H9 (cell line): ENCODE measurements at regions not wholly inside any gene's neighbourhood (a gene's known extent, or its start where the extent isn't known, plus 50 kb on each side); places are given as distances from the start of the nearest gene placed in this dataset.

ENCODE experiments used
- DNase-seq: peaks from one replicate; pipeline ENCODE4 v3.0.0-alpha.2; 2017
- H2AFZ ChIP-seq: one replicate; pipeline ENCODE4 v1.6.1; 2013; ENCODE audit warnings: mild to moderate bottlenecking, low read length, control low read depth, moderate library complexity
- H2AK5ac ChIP-seq: 2 replicates; pipeline ENCODE4 v1.6.1; 2013; ENCODE audit warnings: low read length, control low read depth, mixed read lengths; ENCODE audit not compliant: insufficient read length
- H2BK120ac ChIP-seq: one replicate; pipeline ENCODE4 v1.6.1; 2013; ENCODE audit warnings: low read depth, mild to moderate bottlenecking, low read length, control low read depth, inconsistent platforms; ENCODE audit not compliant: poor library complexity, severe bottlenecking
- H2BK12ac ChIP-seq: 2 replicates; pipeline ENCODE4 v1.6.1; 2013; ENCODE audit warnings: low read length, control low read depth, mixed read lengths, low read depth; ENCODE audit not compliant: insufficient read length
- H2BK15ac ChIP-seq: 2 replicates; pipeline ENCODE4 v1.6.1; 2013; ENCODE audit warnings: low read depth, low read length, control low read depth
- H2BK20ac ChIP-seq: one replicate; pipeline ENCODE4 v1.6.1; 2013; ENCODE audit warnings: low read depth, mild to moderate bottlenecking, low read length, control low read depth, inconsistent platforms; ENCODE audit not compliant: poor library complexity, severe bottlenecking
- H2BK5ac ChIP-seq: 2 replicates; pipeline ENCODE4 v1.6.1; 2013; ENCODE audit warnings: low read length, control low read depth, mixed read lengths; ENCODE audit not compliant: insufficient read length
- H3K14ac ChIP-seq: 2 replicates; pipeline ENCODE4 v1.6.1; 2013; ENCODE audit warnings: low read length, control low read depth; ENCODE audit not compliant: insufficient read depth
- H3K18ac ChIP-seq: 2 replicates; pipeline ENCODE4 v1.6.1; 2013; ENCODE audit warnings: low read depth, mild to moderate bottlenecking, mixed read lengths, low read length, control low read depth; ENCODE audit not compliant: insufficient read length
- H3K23ac ChIP-seq: 2 replicates; pipeline ENCODE4 v1.6.1; 2013; ENCODE audit warnings: low read length, control low read depth, mixed read lengths, low read depth; ENCODE audit not compliant: insufficient read length
- H3K23me2 ChIP-seq: 2 replicates; pipeline ENCODE4 v1.6.1; 2013; ENCODE audit warnings: low read depth, mild to moderate bottlenecking, mixed read lengths, low read length, control low read depth; ENCODE audit not compliant: insufficient read length, poor library complexity, severe bottlenecking
- H3K27ac ChIP-seq: 2 replicates; pipeline ENCODE4 v1.5.1; 2013; ENCODE audit warnings: low read length, control low read depth, mixed read lengths, low read depth; ENCODE audit not compliant: insufficient read length
- H3K27me3 ChIP-seq: 2 replicates; pipeline ENCODE4 v1.6.1; 2013; ENCODE audit warnings: low read length, control low read depth, inconsistent platforms; ENCODE audit not compliant: insufficient read depth
- H3K4ac ChIP-seq: 2 replicates; pipeline ENCODE4 v1.6.1; 2013; ENCODE audit warnings: low read depth, mild to moderate bottlenecking, control low read depth, inconsistent platforms, low read length, moderate library complexity
- H3K4me1 ChIP-seq: 2 replicates; pipeline ENCODE4 v1.6.1; 2013; ENCODE audit warnings: low read length, control low read depth, inconsistent platforms; ENCODE audit not compliant: insufficient read depth
- H3K4me2 ChIP-seq: 2 replicates; pipeline ENCODE4 v1.6.1; 2013; ENCODE audit warnings: low read length, control low read depth, mixed read lengths; ENCODE audit not compliant: insufficient read length, insufficient read depth
- H3K56ac ChIP-seq: 2 replicates; pipeline ENCODE4 v1.6.1; 2013; ENCODE audit warnings: low read depth, mild to moderate bottlenecking, mixed read lengths, low read length, control low read depth; ENCODE audit not compliant: insufficient read length
- H3K79me1 ChIP-seq: 2 replicates; pipeline ENCODE4 v1.6.1; 2013; ENCODE audit warnings: low read depth, mild to moderate bottlenecking, moderate library complexity, low read length, control low read depth, inconsistent platforms; ENCODE audit not compliant: insufficient read depth, poor library complexity, severe bottlenecking
- H3K79me2 ChIP-seq: 2 replicates; pipeline ENCODE4 v1.6.1; 2013; ENCODE audit warnings: low read length, control low read depth, inconsistent platforms; ENCODE audit not compliant: insufficient read depth
- H3K9ac ChIP-seq: 2 replicates; pipeline ENCODE4 v1.6.1; 2013; ENCODE audit warnings: low read length, control low read depth, mixed read lengths; ENCODE audit not compliant: insufficient read length; ENCODE audit errors: extremely low read depth
- H3K9me3 ChIP-seq: one replicate; pipeline ENCODE4 v1.6.1; 2013; ENCODE audit warnings: low read depth, low read length, inconsistent platforms; ENCODE audit not compliant: control insufficient read depth
- H3T11ph ChIP-seq: one replicate; pipeline ENCODE4 v1.6.1; 2013; ENCODE audit warnings: mild to moderate bottlenecking, low read length, control low read depth, inconsistent platforms
- H4K20me1 ChIP-seq: one replicate; pipeline ENCODE4 v1.6.1; 2013; ENCODE audit not compliant: control insufficient read depth, insufficient read length, insufficient read depth
- H4K5ac ChIP-seq: 2 replicates; pipeline ENCODE4 v1.6.1; 2013; ENCODE audit warnings: low read depth, mild to moderate bottlenecking, mixed read lengths, low read length, control low read depth; ENCODE audit not compliant: insufficient read length
- H4K8ac ChIP-seq: replicated peaks from 2 replicates; pipeline ENCODE4 v1.6.1; 2013; ENCODE audit warnings: low read length, control low read depth, mixed read lengths, low read depth; ENCODE audit not compliant: insufficient read length
- H4K91ac ChIP-seq: 2 replicates; pipeline ENCODE4 v1.6.1; 2013; ENCODE audit warnings: low read depth, mild to moderate bottlenecking, moderate library complexity, mixed read lengths, low read length, control low read depth; ENCODE audit not compliant: insufficient read length
- H3K27ac Mint-ChIP-seq, 3 experiments: 2 replicates in 2 of 3; 3 replicates in 1 of 3; pipeline ENCODE4 v1.8.0; 2020 to 2021; ENCODE audit warnings: mixed read lengths in 3 of 3, mild to moderate bottlenecking in 1 of 3, moderate library complexity in 1 of 3
- H3K27me3 Mint-ChIP-seq: 2 replicates; pipeline ENCODE4 v1.8.0; 2021; ENCODE audit warnings: low read depth, mild to moderate bottlenecking, moderate library complexity, mixed read lengths
- H3K36me3 Mint-ChIP-seq, 3 experiments: 2 replicates in 2 of 3; 3 replicates in 1 of 3; pipeline ENCODE4 v1.8.0; 2020 to 2021; ENCODE audit warnings: low read depth in 3 of 3, mixed read lengths in 3 of 3; ENCODE audit not compliant: insufficient read depth in 1 of 3
- H3K4me1 Mint-ChIP-seq, 2 experiments: 2 replicates each; pipeline ENCODE4 v1.8.0; 2020; ENCODE audit warnings: mixed read lengths in 2 of 2
- H3K4me3 Mint-ChIP-seq, 2 experiments: 2 replicates in 1 of 2; 3 replicates in 1 of 2; pipeline ENCODE4 v1.8.0; 2020 to 2021; ENCODE audit warnings: mild to moderate bottlenecking in 2 of 2, mixed read lengths in 2 of 2, moderate library complexity in 1 of 2
- H3K9me3 Mint-ChIP-seq, 2 experiments: 2 replicates in 1 of 2; 3 replicates in 1 of 2; pipeline ENCODE4 v1.8.0; 2020; ENCODE audit warnings: mild to moderate bottlenecking in 2 of 2, mixed read lengths in 2 of 2, moderate library complexity in 1 of 2
- CTCF ChIP-seq: fragments of 200-600 bp; sonication (generic); conservative IDR thresholded peaks from 3 replicates; pipeline ENCODE4 v1.8.0; 2021; ENCODE audit warnings: antibody characterized with exemption, mild to moderate bottlenecking
- WGBS: extraction: QIAGEN DNeasy Blood & Tissue Kit; methylation state at CpG from one replicate; pipeline ENCODE4 v1.1.7; 2013; ENCODE audit warnings: missing lambda C conversion rate, low lambda C conversion rate, mixed read lengths; ENCODE audit not compliant: insufficient read length; ENCODE audit errors: extremely low coverage; 5-methylcytosine and 5-hydroxymethylcytosine counted together

- Histone ChIP-seq H3K23ac (no peak overlapping the region), H3K23me2 (no peaks in the 10 kb centered on the region), H3K18ac (no peak overlapping the region), H4K8ac (no peak overlapping the region), H4K5ac (no peak overlapping the region), H4K20me1 (no peaks in the 10 kb centered on the region), H3K4ac (no peak overlapping the region), H3K4me2 (no peak overlapping the region), H4K91ac (no peak overlapping the region), H3K27me3 (no peaks in the 10 kb centered on the region), H2BK15ac (no peak overlapping the region), H3K79me2 (no peaks in the 10 kb centered on the region), H3K14ac (no peak overlapping the region), H2BK5ac (no peak overlapping the region), H3K4me1 (no peaks in the 10 kb centered on the region), H3K56ac (no peak overlapping the region), H3K9ac (no peak overlapping the region), H2BK12ac (no peak overlapping the region), H2BK20ac (no peak overlapping the region), H3K27ac (no peak overlapping the region), H3T11ph (no peak overlapping the region), H2AFZ (no peak overlapping the region), H2BK120ac (no peak overlapping the region), H3K9me3 (no peaks in the 10 kb centered on the region), H3K79me1 (no peaks in the 10 kb centered on the region), H2AK5ac (no peak overlapping the region)
- Mint-ChIP-seq H3K27me3 (no peaks in the 10 kb centered on the region), H3K4me1 (peaks cover 2 to 3% of the 10 kb centered on the region in 2 experiments; a peak in 3 of 4 replicates), H3K4me3 (no peak overlapping the region), H3K36me3 (no peaks in the 10 kb centered on the region), H3K27ac (no peak overlapping the region), H3K9me3 (no peaks in the 10 kb centered on the region; a peak in 1 of 5 replicates)
- WGBS: no CpG with 5 or more reads among the region's 8 CpGs
- no peak for TF ChIP-seq CTCF
- no peak for DNase-seq
Measured at GRCh38 chr13:44844786-44845185, 144.5 kb downstream of the NUFIP1 start.
